Ammon's horn (tissue), 1 donor: ENCODE measurements at regions not wholly inside any gene's neighbourhood (a gene's known extent, or its start where the extent isn't known, plus 50 kb on each side); places are given as distances from the start of the nearest gene placed in this dataset.
"Not testable (repeated sequence)": the region's sequence is repeated elsewhere in the genome, so short reads cannot be mapped to it uniquely, and the experiment has no call there.

Experiments
- DNase-seq: peaks from one replicate; pipeline ENCODE4 v3.0.0-alpha.2; 2016; ENCODE audit warnings: low spot score

DNA sequence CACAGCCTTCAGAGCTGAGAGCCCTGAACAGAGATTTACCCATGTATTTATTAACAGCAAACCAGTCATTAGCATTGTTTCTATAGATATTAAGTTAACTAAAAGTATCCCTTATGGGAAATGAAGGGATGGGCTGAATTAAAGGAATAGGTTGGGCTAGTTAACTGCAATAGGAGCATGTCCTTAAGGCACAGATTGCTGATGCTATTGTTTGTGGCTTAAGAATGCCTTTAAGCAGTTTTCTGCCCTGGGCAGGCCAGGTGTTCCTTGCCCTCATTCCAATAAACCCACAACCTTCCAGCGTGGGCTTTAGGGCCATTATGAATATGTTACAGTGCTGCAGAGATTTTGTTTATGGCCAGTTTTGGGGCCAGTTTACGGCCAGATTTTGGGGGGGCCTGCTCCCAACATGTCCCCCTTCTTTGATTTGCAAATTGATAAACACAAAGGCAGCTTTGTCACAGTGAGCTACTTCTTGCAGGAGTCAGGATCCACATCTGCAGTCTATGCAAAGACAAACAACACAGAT is 61.2 kb upstream of the FMNL2 start:
- DNase-seq, result not testable (repeated sequence)

DNA sequence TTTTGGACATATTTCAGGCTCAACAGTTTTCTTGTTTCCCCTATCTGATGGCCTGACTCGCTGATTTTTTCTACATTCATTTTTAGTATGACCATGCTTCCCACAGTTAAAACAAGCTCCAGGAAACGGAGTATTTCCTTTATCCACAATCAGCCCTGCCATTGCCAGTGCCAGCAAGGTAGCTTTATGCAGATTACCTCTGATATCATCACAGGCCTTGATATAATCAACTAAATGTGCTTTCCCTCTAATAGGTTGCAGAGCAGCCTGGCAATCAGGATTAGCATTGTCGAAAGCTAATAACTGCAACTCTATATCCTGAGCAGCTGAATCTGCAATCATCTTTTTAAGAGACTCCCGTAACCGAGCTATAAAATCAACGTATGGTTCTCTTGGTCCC is 57.1 kb upstream of the FMNL2 start:
- DNase-seq, result not testable (repeated sequence)

GRCh38 chr2:152278526-152278925 is 56.4 kb upstream of the FMNL2 start:
- DNase-seq, result no peak

DNA sequence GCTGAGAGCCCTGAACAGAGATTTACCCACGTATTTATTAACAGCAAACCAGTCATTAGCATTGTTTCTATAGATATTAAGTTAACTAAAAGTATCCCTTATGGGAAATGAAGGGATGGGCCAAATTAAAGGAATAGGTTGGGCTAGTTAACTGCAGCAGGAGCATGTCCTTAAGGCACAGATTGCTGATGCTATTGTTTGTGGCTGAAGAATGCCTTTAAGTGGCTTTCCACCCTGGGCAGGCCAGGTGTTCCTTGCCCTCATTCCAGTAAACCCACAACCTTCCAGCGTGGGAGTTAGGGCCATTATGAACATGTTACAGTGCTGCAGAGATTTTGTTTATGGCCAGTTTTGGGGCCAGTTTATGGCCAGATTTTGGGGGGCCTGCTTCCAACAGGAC is 55.6 kb upstream of the FMNL2 start:
- not testable (repeated sequence) for DNase-seq

- DNase-seq, result no peak
Observed at GRCh38 chr2:152280780-152281179, 54.2 kb upstream of the FMNL2 start.

- DNase-seq, result no peak
Observed at GRCh38 chr2:152283392-152283791, 51.6 kb upstream of the FMNL2 start.

DNA sequence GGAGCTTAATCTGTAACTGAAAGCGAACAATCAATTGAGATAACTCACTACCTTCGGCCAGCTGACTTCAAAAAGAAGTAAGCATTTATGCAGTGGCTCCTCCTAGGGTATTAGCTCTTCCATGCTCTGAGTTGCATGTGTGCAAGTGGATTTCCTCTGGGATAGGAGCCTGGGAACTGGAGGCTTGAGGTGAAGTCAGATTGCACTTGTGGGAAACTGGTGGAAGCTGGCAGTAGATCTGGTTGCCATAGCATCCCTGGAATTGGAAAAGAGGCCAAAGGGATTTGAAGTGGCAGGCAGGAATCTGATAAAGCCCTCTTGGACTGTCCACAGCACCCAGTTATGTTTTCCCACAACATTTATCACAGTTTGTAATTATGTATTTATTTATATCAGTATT is 50.6 kb upstream of the FMNL2 start:
- DNase-seq, result peak; percentile 28
